HG02970 (cell line): ENCODE measurements at regions not wholly inside any gene's neighbourhood (a gene's known extent, or its start where the extent isn't known, plus 50 kb on each side); places are given as distances from the start of the nearest gene placed in this dataset.
"Not testable (repeated sequence)": the region's sequence is repeated elsewhere in the genome, so short reads cannot be mapped to it uniquely, and the experiment has no call there.

ENCODE experiments used
- ATAC-seq: cut with Tn5 transposase; IDR thresholded peaks from one replicate; pipeline ENCODE4 v1.9.1; 2021; ENCODE audit warnings: mild to moderate bottlenecking, moderate library complexity, moderate number of reproducible peaks; ENCODE audit not compliant: unreplicated experiment, low FRiP score

DNA sequence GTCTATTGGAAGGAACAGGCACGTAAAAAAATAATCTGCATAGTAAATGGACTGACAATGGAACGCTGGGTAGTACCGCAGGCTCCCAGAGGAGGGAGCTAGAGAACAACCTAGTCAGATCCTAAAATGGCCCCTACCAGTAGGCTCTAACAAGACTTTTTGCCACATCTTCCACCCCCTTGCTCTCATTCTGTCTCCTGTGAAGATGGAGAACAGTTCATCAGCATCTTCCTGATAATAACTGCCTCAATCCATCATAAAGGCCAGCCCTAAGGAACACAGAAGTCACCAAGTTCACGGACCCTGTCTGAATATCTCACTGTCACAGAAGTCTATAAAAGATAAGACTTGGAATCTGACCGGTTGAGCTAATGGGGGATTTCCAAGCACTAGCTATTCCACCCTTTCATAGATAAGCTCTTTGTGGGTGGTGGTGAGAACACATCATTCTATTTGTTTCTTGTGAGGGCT lies 133.4 kb downstream of the SLC1A3 start:
- no peak for ATAC-seq

DNA sequence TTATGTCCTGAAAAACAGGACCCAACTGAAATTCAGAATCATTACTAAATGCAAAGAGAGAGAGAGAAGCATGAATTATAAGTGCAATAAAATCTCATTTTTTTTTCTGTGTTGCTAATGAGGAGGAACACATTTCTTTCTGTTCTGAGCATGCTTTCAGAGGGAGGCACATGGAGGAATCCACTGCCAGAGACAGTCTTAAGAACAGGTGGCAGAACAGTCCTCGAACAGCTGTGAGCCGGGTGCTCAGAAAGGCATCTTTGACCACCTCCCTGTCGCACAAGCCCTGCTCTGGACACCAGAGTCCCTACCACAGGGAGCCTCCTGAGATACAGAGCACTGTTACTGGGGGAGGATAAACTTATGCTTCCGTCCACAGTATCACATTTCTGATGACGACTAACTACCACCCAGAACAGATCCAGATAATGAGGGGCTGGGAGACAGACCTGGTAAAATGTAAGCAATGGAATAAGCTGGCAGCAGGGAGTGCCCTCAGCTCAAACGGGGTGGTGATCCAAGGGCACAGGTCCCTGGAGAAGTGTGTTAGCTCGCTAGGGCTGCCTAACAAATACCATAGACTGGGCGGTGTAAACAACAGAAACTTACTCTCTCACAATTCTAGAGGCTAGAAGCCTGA lies 134.0 kb downstream of the SLC1A3 start:
- no peak for ATAC-seq

DNA sequence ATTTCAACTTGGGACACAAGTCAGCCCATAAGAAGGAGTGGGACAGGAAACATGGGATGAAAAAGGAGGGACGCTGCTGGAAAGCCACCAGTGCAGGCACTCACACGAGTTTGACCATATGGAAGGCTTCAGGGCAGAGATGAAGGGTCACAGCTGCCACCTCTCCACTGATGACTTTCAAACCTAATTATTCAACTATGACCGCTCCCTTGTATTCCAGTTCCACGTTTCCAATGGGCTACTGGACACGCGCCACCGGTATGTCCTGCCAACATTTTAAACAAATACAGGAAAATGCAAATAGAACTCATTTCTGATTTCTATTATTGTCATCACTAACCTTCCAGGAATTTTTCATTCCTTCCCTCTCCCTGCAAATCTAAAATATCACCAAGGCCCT lies 134.7 kb downstream of the SLC1A3 start:
- ATAC-seq = no peak

DNA sequence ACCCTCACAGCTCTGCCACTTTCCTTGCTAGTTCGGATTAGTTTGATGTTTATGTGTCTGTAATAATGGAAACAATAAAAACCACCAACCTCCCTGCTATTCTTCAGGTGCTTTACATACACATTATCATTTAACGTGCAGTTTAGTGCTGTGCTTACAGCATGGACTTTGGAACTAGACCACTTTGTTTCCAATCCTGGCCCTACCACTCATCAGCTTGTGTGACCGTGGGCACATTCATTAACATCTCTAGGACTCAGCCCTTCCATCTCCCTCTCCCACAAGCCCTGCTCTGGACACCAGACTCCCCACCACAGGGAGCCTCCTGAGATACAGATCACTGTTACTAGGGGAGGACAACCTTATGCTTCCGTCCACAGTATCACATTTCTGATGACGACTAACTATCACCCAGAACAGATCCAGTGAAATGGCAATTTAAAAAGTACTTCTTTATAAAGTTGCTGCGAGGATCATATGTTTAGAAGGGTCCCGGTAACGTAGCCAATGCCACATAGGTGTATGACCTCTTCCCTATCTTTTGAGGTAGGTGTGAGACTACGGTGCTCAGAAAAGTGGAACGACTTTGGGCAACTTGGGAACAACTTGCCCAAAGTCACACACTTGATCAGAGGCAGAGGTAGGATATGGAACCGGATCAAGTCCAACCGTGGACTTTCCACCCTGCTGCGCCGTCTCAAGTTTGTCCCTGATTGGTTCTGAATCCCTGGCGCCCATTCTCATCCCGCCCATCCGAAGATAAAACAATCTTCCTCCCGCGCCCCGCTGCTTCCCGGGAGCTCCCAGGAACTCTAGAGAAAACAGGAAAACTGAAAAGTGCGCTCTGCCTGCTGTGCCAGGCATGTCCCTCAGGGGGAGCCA lies 132.4 kb upstream of the NIPBL start:
- no peak for ATAC-seq

DNA sequence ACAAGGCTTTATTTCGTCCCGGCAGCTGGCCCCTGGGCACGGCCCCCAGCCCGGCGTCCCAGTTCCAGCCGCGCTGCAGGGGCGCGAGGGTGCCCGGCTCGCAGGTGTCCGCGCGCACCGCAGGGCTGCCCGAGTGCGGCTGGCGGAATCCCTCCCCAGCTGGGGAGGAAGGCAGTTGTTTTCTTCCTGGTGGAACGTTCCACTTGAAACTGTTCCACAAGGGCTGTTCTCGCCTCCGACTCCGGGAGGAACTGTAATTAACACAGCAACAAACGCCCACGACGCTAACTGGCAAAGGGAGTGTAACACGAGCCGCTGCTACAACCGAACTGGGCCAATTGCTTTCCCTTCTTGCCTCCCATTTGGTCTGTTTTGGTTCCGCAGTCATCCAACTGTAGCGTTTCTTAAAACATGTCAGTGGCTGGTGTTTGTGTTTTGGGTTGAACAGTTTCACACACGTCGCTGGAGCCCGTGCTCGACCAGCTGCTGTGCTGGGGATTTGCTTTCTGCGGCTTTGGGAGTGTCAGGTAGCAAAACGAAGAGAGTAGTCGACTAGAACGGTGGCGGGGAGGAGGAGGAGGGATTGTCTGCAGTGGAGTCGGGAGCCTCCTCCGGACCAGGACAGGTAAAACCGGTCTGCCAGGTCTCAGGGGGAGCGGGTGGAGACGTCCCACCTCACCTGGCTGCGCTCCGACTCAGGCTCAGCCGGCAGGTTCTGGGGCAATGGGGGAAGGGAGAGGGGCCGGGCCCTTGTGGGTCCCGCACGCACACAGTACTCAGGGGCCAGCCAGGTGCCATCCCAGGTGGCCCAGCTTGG lies 131.6 kb upstream of the NIPBL start:
- peak; percentile 40 for ATAC-seq

DNA sequence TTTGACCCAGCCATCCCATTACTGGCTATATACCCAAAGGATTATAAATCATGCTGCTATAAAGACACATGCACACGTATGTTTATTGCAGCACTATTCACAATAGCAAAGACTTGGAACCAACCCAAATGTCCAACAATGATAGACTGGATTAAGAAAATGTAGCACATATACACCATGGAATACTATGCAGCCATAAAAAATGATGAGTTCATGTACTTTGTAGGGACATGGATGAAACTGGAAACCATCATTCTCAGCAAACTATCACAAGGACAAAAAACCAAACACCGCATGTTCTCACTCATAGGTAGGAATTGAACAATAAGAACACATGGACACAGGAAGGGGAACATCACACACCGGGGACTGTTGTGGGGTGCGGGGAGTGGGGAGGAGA lies 128.8 kb upstream of the NIPBL start:
- ATAC-seq = not testable (repeated sequence)

- ATAC-seq = no peak
These were observed 124.7 kb upstream of the NIPBL start for GRCh38 chr5:36751886-36752285.

DNA sequence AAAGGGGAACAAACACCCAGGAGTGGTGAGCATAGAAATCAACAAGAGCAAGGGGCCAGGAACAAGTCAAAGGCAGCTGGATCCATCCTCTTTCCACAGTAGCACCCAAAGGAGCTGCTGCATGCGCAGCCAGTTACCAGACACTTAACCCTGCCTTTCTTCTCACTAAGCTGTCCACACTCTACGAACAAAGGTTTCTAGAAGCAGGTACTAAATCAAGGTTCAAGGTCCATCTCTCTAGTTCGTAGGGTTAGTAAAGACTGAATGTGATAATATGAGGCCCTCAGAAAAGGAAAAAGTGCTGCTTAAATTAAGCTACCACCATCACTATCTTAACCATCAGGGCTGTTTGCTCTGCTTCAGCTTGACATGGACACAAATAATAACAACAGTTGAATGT lies 121.2 kb upstream of the NIPBL start:
- ATAC-seq = no peak

DNA sequence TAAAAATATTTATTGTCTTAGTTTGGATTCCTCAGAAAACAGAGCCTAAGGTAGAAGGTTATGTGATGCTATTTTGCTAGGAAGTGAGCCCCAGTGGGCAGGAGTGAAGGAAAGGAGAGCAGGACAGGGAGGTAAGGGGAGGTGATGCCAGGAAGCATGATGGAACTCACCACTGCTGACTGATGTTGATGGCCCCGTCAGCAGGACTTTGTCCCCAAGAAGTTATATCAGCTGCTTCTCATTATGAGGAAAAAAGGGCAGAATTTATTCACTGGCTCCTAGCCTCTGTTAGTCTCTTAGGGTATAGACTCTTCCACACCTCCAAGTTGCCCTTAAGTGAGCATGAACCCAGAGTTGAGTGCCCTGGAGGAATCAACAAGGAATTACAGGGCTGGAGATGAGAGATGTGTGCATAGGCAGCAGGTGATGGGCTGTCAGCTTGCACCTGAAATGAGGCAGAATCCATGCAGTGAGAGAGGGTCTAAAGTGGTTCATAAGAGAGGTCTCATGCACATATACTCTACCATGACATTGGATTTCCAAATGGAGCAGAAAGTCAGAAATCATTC lies 120.6 kb upstream of the NIPBL start:
- no peak for ATAC-seq

- no peak for ATAC-seq
These were observed 119.7 kb upstream of the NIPBL start for GRCh38 chr5:36756848-36757247.

- no peak for ATAC-seq
These were observed 117.5 kb upstream of the NIPBL start for GRCh38 chr5:36759117-36759516.

GRCh38 chr5:36763454-36763853 lies 113.1 kb upstream of the NIPBL start:
- no peak for ATAC-seq

- ATAC-seq = no peak
These were observed 110.7 kb upstream of the NIPBL start for GRCh38 chr5:36765876-36766275.

- no peak for ATAC-seq
These were observed 109.6 kb upstream of the NIPBL start for GRCh38 chr5:36766981-36767380.

GRCh38 chr5:36768450-36768849 lies 108.1 kb upstream of the NIPBL start:
- ATAC-seq = no peak

GRCh38 chr5:36769129-36769770 lies 107.3 kb upstream of the NIPBL start:
- ATAC-seq = no peak

GRCh38 chr5:36770125-36770524 lies 106.4 kb upstream of the NIPBL start:
- ATAC-seq = no peak

DNA sequence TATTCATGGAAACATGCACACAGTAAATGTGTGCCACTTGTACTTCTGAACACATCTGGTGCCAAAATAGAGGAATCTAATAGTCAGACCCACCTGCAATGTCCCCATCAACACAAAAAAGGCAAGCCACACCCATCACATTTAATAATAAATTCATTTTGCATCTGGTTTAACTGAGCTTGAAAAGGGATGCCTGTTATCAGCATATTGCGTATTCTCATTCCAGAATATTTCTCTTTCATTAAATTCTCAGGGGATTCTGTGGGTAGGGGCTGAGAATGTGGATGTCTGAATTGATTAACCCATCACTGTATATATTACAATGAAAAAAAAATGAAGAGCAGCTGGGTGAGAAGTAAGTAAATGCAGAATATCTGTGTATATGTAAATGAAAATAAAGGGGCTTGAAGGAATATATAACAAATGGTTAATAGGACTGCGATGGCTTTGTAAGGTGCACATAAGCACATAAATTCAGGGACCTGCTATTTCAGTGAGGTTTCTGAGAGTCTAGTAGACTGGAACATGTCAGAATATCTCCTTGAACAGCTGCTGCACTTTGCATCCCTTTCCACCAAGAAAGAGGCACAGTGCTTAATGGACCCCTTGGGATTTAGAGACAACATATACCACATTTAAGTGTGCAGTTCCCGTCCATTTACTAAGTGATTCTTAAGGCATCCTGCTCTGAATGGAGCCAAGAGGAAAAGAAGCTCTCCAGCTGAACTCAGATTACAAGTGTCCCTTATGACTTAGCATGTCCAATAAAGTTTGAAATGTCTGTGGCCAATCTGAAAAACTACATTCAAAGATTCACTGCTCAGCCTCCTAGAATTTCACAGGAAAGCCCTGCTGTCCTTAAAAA lies 104.1 kb upstream of the NIPBL start:
- ATAC-seq = no peak

GRCh38 chr5:36777105-36777757 lies 99.3 kb upstream of the NIPBL start:
- no peak for ATAC-seq
